SK-N-SH treated with all-trans-retinoic acid at 6 μM for 48 hours (cell line): ENCODE measurements at regions not wholly inside any gene's neighbourhood (a gene's known extent, or its start where the extent isn't known, plus 50 kb on each side); places are given as distances from the start of the nearest gene placed in this dataset.

Source experiments
- ATAC-seq: fragments of 200-7000 bp; cut with Tn5 transposase; 3 replicates; pipeline ENCODE4 v1.9.1; 2020; ENCODE audit warnings: mild to moderate bottlenecking, moderate library complexity
- ARNTL ChIP-seq: fragments of 450-650 bp; formaldehyde crosslinking; IDR thresholded peaks from 2 replicates; pipeline ENCODE4 v1.5.0; 2020; ENCODE audit warnings: low read depth, mild to moderate bottlenecking, moderate library complexity, borderline replicate concordance
- BACH2 ChIP-seq: fragments of 250-450 bp; sonication (Bioruptor Pico); IDR thresholded peaks from 2 replicates; pipeline ENCODE4 v1.9.0; 2021; ENCODE audit warnings: mild to moderate bottlenecking, borderline replicate concordance
- ESRRG ChIP-seq: fragments of 250-450 bp; sonication (Bioruptor Pico); IDR thresholded peaks from 2 replicates; pipeline ENCODE4 v1.6.1; 2021; ENCODE audit warnings: mild to moderate bottlenecking
- GLIS3 ChIP-seq: fragments of 250-450 bp; sonication (Bioruptor Pico); IDR thresholded peaks from 2 replicates; pipeline ENCODE4 v1.5.0; 2020; ENCODE audit warnings: mild to moderate bottlenecking, moderate library complexity
- OSR1 ChIP-seq: fragments of 250-450 bp; sonication (Bioruptor Pico); IDR thresholded peaks from 2 replicates; pipeline ENCODE4 v1.8.0; 2022; ENCODE audit warnings: moderate library complexity, mild to moderate bottlenecking, inconsistent platforms
- PPARA ChIP-seq: fragments of 250-450 bp; sonication (Bioruptor Pico); IDR thresholded peaks from 2 replicates; pipeline ENCODE4 v1.5.0; 2020; ENCODE audit warnings: mild to moderate bottlenecking, borderline replicate concordance
- RARB ChIP-seq: fragments of 250-450 bp; sonication (Bioruptor Pico); IDR thresholded peaks from 2 replicates; pipeline ENCODE4 v1.8.0; 2021; ENCODE audit warnings: mild to moderate bottlenecking, moderate library complexity
- SNAI2 ChIP-seq: fragments of 250-450 bp; sonication (Bioruptor Pico); IDR thresholded peaks from 2 replicates; pipeline ENCODE4 v1.5.0; 2020; ENCODE audit warnings: mild to moderate bottlenecking, moderate library complexity
- TCF4 ChIP-seq: fragments of 250-450 bp; sonication (Bioruptor Pico); IDR thresholded peaks from 2 replicates; pipeline ENCODE4 v1.8.0; 2021; ENCODE audit warnings: mild to moderate bottlenecking, moderate library complexity, borderline replicate concordance
- ZC3H10 ChIP-seq: fragments of 250-450 bp; sonication (Bioruptor Pico); IDR thresholded peaks from 2 replicates; pipeline ENCODE4 v1.5.1; 2021; ENCODE audit warnings: mild to moderate bottlenecking, moderate library complexity
- ZFP3 ChIP-seq: fragments of 250-450 bp; sonication (Bioruptor Pico); IDR thresholded peaks from 2 replicates; pipeline ENCODE4 v1.5.0; 2020; ENCODE audit warnings: mild to moderate bottlenecking, moderate library complexity
- ZFP30 ChIP-seq: fragments of 450-650 bp; formaldehyde crosslinking; IDR thresholded peaks from 2 replicates; pipeline ENCODE4 v1.5.0; 2022; ENCODE audit warnings: mild to moderate bottlenecking, moderate library complexity
- ZNF565 ChIP-seq: fragments of 450-650 bp; formaldehyde crosslinking; conservative IDR thresholded peaks from 2 replicates; pipeline ENCODE4 v1.5.0; 2020; ENCODE audit warnings: low read depth, mild to moderate bottlenecking, moderate library complexity
- ZNF70 ChIP-seq: fragments of 450-650 bp; formaldehyde crosslinking; IDR thresholded peaks from 2 replicates; pipeline ENCODE4 v1.5.0; 2020; ENCODE audit warnings: mild to moderate bottlenecking, moderate library complexity
- ZNF8 ChIP-seq: fragments of 450-650 bp; formaldehyde crosslinking; IDR thresholded peaks from 2 replicates; pipeline ENCODE4 v1.5.0; 2020; ENCODE audit warnings: mild to moderate bottlenecking, moderate library complexity
- TF ChIP-seq, protein P1 (sequence below): fragments of 250-450 bp; sonication (Bioruptor Pico); IDR thresholded peaks from 2 replicates; pipeline ENCODE4 v1.8.0; 2020; ENCODE audit warnings: mild to moderate bottlenecking, moderate library complexity, borderline replicate concordance
- TF ChIP-seq, protein P2 (sequence below): fragments of 250-450 bp; sonication (Bioruptor Pico); IDR thresholded peaks from 2 replicates; pipeline ENCODE4 v1.5.1; 2020; ENCODE audit warnings: low read depth, mild to moderate bottlenecking, moderate library complexity
- TF ChIP-seq, protein P3 (sequence below): fragments of 250-450 bp; sonication (Bioruptor Pico); IDR thresholded peaks from 2 replicates; pipeline ENCODE4 v1.5.1; 2021; ENCODE audit warnings: mild to moderate bottlenecking, moderate library complexity
- TF ChIP-seq, protein P4 (sequence below): fragments of 250-450 bp; sonication (Bioruptor Pico); IDR thresholded peaks from 2 replicates; pipeline ENCODE4 v1.8.0; 2021; ENCODE audit warnings: low read depth, mild to moderate bottlenecking, moderate library complexity, borderline replicate concordance
- TF ChIP-seq, protein P5 (sequence below): fragments of 250-450 bp; sonication (Bioruptor Pico); IDR thresholded peaks from 2 replicates; pipeline ENCODE4 v1.5.0; 2020; ENCODE audit warnings: mild to moderate bottlenecking, moderate library complexity

DNA sequence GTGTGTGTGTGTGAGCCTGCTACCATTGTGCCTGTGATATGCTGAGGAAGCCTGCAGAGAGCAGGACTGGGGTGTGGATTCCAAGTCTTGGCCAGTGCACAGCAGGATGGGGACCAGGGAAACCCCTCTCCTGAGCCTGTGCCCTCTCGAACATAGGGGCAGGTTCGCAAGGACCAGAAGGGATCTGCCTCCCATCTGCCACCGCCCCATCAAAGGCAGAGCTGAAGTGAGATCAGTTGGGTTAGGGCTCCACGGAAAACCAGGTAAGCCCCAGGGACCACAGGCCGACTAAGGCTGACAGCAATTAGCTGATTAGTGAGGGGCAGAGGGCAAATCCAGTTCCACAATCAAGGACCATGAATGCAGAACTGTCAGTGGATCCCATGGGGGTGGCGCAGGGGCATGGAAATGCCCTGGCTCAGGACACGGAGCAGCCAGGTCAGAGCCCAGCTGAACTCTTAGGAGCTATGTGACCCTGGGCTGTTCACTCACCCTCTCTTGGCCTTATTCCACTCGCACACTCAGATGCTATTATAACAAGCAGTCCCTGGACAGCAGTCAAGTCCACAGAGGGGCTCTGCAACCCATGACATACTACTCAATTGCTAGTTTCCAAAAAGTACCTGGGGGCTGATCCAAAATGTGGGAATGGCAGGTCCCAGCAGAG is 84.2 kb upstream of the ID2 start:
- no peak for ATAC-seq
- TF ChIP-seq OSR1 (CRISPR knock-in tag) (no peak), ZFP3 (CRISPR knock-in tag) (no peak), TCF4 (no peak), RARB (no peak), ZFP30 (CRISPR knock-in tag) (no peak)
- TF ChIP-seq, protein P1, sequence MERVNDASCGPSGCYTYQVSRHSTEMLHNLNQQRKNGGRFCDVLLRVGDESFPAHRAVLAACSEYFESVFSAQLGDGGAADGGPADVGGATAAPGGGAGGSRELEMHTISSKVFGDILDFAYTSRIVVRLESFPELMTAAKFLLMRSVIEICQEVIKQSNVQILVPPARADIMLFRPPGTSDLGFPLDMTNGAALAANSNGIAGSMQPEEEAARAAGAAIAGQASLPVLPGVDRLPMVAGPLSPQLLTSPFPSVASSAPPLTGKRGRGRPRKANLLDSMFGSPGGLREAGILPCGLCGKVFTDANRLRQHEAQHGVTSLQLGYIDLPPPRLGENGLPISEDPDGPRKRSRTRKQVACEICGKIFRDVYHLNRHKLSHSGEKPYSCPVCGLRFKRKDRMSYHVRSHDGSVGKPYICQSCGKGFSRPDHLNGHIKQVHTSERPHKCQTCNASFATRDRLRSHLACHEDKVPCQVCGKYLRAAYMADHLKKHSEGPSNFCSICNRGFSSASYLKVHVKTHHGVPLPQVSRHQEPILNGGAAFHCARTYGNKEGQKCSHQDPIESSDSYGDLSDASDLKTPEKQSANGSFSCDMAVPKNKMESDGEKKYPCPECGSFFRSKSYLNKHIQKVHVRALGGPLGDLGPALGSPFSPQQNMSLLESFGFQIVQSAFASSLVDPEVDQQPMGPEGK (CRISPR knock-in tag), result no peak
- TF ChIP-seq, all 23 proteins: peak for 0

DNA sequence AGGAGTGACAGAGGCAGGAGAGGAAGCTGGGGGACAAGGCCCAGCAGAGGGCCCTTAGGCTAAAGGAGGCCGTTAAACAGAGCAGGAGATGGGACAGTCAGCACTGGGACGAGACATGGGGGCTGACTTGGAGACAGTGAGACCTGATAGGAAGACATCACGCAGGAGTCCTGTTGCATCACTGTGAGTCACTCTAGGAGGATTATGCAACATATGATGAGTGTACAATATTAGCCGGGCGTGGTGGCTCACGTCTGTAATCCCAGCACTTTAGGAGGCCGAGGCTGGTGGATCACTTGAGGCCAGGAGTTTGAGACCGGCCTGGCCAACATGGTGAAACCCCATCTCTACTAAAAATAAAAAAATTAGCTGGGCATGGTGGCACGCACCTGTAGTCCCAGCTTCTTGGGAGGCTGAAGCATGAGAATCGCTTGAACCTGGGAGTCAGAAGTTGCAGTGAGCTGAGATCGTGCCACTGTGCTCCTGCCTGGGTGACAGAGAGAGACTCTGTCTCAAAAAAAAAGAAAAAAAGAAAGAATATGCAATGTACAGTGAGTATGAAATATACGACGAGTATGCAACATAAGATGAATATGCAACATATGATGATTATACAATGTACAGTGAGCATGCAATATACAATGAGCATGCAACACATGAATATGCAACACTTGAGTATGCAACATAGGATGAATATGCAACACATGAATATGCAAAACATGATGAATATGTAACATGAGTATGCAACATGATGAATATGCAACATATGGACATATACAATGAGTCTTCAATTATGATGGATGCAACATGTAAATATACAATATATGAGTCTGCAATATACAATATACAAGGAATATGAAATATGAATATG is 83.3 kb upstream of the ID2 start:
- ATAC-seq, result peak; percentile 80
- TF ChIP-seq, protein P2, sequence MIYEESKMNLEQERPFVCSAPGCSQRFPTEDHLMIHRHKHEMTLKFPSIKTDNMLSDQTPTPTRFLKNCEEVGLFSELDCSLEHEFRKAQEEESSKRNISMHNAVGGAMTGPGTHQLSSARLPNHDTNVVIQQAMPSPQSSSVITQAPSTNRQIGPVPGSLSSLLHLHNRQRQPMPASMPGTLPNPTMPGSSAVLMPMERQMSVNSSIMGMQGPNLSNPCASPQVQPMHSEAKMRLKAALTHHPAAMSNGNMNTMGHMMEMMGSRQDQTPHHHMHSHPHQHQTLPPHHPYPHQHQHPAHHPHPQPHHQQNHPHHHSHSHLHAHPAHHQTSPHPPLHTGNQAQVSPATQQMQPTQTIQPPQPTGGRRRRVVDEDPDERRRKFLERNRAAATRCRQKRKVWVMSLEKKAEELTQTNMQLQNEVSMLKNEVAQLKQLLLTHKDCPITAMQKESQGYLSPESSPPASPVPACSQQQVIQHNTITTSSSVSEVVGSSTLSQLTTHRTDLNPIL (CRISPR knock-in tag), result no peak
- TF ChIP-seq SNAI2 (CRISPR knock-in tag) (no peak), ZFP3 (CRISPR knock-in tag) (peak; percentile 46; the same call in 1 of the 2 replicates)
- TF ChIP-seq, protein P3, sequence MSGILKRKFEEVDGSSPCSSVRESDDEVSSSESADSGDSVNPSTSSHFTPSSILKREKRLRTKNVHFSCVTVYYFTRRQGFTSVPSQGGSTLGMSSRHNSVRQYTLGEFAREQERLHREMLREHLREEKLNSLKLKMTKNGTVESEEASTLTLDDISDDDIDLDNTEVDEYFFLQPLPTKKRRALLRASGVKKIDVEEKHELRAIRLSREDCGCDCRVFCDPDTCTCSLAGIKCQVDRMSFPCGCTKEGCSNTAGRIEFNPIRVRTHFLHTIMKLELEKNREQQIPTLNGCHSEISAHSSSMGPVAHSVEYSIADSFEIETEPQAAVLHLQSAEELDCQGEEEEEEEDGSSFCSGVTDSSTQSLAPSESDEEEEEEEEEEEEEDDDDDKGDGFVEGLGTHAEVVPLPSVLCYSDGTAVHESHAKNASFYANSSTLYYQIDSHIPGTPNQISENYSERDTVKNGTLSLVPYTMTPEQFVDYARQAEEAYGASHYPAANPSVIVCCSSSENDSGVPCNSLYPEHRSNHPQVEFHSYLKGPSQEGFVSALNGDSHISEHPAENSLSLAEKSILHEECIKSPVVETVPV (CRISPR knock-in tag), result no peak

DNA sequence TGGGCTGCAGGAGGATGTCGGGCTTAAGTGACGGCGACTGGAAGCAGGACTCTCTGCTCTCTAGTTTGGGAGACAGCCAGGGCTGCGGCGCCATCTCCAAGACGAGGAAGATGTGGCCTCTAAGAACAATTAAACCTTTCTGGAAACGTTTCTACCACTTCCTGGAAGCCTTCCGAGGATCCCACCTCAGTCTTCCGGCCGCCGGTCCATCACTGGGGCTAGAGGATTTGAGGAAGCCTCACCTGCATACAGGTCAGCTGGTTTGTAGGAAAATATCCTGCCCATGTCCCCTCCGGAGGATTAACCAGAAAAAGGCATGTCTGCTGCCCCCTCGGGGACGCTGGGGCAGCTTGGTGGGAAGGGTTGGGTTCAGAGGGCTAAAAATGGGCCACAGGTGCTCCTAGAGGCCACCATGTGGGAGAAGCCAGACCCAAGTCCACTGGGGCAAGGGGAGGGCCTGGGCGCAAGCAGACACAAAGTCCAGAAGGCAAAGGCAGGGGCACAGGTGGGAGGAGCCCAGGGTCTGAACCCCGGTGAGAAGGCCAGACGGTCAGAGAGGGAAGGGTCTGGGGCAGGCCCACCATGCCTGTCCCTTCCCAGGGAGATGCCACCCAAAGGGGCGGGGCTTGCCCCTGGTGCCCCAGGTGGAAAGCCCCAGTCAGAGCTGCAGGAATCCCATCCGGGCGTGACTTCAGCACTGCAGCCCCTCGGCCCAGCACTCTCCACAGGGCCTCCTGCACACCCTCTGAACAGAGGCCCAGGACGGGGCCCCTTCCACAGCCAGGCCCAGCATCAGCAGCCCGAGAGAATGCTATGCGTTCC is 82.2 kb upstream of the ID2 start:
- TF ChIP-seq RARB (no peak), ZNF8 (CRISPR knock-in tag) (no peak), OSR1 (CRISPR knock-in tag) (no peak), PPARA (no peak), BACH2 (CRISPR knock-in tag) (no peak), GLIS3 (CRISPR knock-in tag) (no peak), TCF4 (no peak), SNAI2 (CRISPR knock-in tag) (no peak), ZNF565 (CRISPR knock-in tag) (no peak), ZC3H10 (CRISPR knock-in tag) (no peak), ZFP3 (CRISPR knock-in tag) (no peak), ARNTL (no peak), ZNF70 (no peak), ESRRG (CRISPR knock-in tag) (no peak), ZFP30 (CRISPR knock-in tag) (no peak)
- TF ChIP-seq, protein P4, sequence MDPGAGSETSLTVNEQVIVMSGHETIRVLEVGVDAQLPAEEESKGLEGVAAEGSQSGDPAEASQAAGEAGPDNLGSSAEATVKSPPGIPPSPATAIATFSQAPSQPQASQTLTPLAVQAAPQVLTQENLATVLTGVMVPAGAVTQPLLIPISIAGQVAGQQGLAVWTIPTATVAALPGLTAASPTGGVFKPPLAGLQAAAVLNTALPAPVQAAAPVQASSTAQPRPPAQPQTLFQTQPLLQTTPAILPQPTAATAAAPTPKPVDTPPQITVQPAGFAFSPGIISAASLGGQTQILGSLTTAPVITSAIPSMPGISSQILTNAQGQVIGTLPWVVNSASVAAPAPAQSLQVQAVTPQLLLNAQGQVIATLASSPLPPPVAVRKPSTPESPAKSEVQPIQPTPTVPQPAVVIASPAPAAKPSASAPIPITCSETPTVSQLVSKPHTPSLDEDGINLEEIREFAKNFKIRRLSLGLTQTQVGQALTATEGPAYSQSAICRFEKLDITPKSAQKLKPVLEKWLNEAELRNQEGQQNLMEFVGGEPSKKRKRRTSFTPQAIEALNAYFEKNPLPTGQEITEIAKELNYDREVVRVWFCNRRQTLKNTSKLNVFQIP (CRISPR knock-in tag), result no peak
- TF ChIP-seq, protein P1 (CRISPR knock-in tag), result no peak
- TF ChIP-seq, protein P3 (CRISPR knock-in tag), result no peak
- TF ChIP-seq, protein P5, sequence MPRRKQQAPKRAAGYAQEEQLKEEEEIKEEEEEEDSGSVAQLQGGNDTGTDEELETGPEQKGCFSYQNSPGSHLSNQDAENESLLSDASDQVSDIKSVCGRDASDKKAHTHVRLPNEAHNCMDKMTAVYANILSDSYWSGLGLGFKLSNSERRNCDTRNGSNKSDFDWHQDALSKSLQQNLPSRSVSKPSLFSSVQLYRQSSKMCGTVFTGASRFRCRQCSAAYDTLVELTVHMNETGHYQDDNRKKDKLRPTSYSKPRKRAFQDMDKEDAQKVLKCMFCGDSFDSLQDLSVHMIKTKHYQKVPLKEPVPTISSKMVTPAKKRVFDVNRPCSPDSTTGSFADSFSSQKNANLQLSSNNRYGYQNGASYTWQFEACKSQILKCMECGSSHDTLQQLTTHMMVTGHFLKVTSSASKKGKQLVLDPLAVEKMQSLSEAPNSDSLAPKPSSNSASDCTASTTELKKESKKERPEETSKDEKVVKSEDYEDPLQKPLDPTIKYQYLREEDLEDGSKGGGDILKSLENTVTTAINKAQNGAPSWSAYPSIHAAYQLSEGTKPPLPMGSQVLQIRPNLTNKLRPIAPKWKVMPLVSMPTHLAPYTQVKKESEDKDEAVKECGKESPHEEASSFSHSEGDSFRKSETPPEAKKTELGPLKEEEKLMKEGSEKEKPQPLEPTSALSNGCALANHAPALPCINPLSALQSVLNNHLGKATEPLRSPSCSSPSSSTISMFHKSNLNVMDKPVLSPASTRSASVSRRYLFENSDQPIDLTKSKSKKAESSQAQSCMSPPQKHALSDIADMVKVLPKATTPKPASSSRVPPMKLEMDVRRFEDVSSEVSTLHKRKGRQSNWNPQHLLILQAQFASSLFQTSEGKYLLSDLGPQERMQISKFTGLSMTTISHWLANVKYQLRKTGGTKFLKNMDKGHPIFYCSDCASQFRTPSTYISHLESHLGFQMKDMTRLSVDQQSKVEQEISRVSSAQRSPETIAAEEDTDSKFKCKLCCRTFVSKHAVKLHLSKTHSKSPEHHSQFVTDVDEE (CRISPR knock-in tag), result no peak
- TF ChIP-seq, all 23 proteins: peak for 0
- no peak for ATAC-seq
